ENCODE measurements at regions not wholly inside any gene's neighbourhood (a gene's known extent, or its start where the extent isn't known, plus 50 kb on each side); places are given as distances from the start of the nearest gene placed in this dataset.

- Histone ChIP-seq H3K9ac (ENCODE audit: low read length) (no peak overlapping the region), H3K4me2 (ENCODE audit: low read length) (no peak overlapping the region), H3K27ac (ENCODE audit: low read length) (no peak overlapping the region), H2AFZ (ENCODE audit: low read length) (no peak overlapping the region), H3K79me2 (ENCODE audit: low read length) (no peaks in the 10 kb centered on the region), H4K20me1 (ENCODE audit: low read length) (no peaks in the 10 kb centered on the region), H3K9me2 (replicated peaks; ENCODE audit: low read length) (no peaks in the 10 kb centered on the region), H3K27me3 (ENCODE audit: low read length) (no peaks in the 10 kb centered on the region), H3F3A (ENCODE audit: low read length, unreplicated experiment) (no peaks in the 10 kb centered on the region), H3K4me3 (ENCODE audit: low read length) (no peak overlapping the region), H3K4me1 (ENCODE audit: insufficient read depth, low read length) (peaks cover 4% of the 10 kb centered on the region), H3K36me3 (ENCODE audit: low read depth, low read length) (peaks cover under 1% of the 10 kb centered on the region; the same call in 1 of the 2 replicates), H3K9me3 (ENCODE audit: low read length) (peaks cover 10% of the 10 kb centered on the region)
- no TSS peak for BruUV-seq (replicated peaks)
- ATAC-seq (no peak), DNase-seq (no peak)
- ChIA-PET CTCF (no interaction called here), POLR2A (ENCODE audit: unreplicated experiment) (no interaction called here)
- intact Hi-C loops (cut with micrococcal nuclease) = no loop called here
- TF ChIP-seq EZH2phosphoT487 (IDR thresholded peaks at IDR 0.05; ENCODE audit: borderline replicate concordance, low read length) (no peak), EZH2 (IDR thresholded peaks at IDR 0.05; ENCODE audit: low read length, unreplicated experiment) (no peak), CTCF (conservative IDR thresholded peaks at IDR 0.05; ENCODE audit: low read depth, low read length) (no peak)
Measured at GRCh38 chr10:62692085-62692484, 112.4 kb upstream of the ADO start.

DNA sequence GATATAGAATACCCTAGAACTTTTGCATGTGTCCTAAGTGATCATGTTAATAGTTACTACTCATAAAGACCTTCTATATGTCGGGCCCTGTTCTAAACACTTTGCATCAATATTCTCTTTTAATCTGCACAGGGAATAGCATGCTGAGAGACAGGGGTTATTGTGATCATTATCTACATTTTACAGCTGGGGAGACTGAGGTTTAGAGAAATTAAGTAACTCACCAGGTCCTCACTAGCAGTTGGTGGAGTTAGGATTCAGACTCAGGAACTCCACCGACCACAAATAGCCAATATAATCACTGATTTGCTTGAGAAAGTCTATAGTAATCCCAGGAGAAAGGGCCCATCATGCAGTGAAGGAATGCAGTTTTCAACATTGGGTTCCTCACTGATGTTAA, 111.2 kb upstream of the ADO start:
- Histone ChIP-seq H3K27ac (ENCODE audit: low read length) (no peak overlapping the region), H3K4me2 (ENCODE audit: low read length) (no peak overlapping the region), H3F3A (ENCODE audit: low read length, unreplicated experiment) (no peaks in the 10 kb centered on the region), H3K79me2 (ENCODE audit: low read length) (no peaks in the 10 kb centered on the region), H3K9me3 (ENCODE audit: low read length) (peaks cover 10% of the 10 kb centered on the region; the same call in 1 of the 2 replicates), H3K4me1 (ENCODE audit: insufficient read depth, low read length) (no peaks in the 10 kb centered on the region), H3K36me3 (ENCODE audit: low read depth, low read length) (no peaks in the 10 kb centered on the region; the same call in 1 of the 2 replicates), H3K9ac (ENCODE audit: low read length) (no peak overlapping the region), H2AFZ (ENCODE audit: low read length) (no peak overlapping the region), H3K4me3 (ENCODE audit: low read length) (no peak overlapping the region), H3K27me3 (ENCODE audit: low read length) (no peaks in the 10 kb centered on the region), H4K20me1 (ENCODE audit: low read length) (no peaks in the 10 kb centered on the region), H3K9me2 (replicated peaks; ENCODE audit: low read length) (no peaks in the 10 kb centered on the region)
- ChIA-PET CTCF (interaction anchor here (0.6 kb wide), 1 partner anchor 78 kb away, joined by 3 read pairs; no protein-coding TSS in a partner anchor), POLR2A (ENCODE audit: unreplicated experiment) (no interaction called here)
- DNase-seq = no peak
- ATAC-seq = no peak
- no TSS peak for BruUV-seq (replicated peaks)
- intact Hi-C loops (cut with micrococcal nuclease) = no loop called here
- no peak for TF ChIP-seq CTCF (conservative IDR thresholded peaks at IDR 0.05; ENCODE audit: low read depth, low read length)
- TF ChIP-seq EZH2 (IDR thresholded peaks at IDR 0.05; ENCODE audit: low read length, unreplicated experiment) = no peak
- no peak for TF ChIP-seq EZH2phosphoT487 (IDR thresholded peaks at IDR 0.05; ENCODE audit: borderline replicate concordance, low read length)

- Histone ChIP-seq H3K9me3 (ENCODE audit: low read length) (peaks cover 23% of the 10 kb centered on the region), H3K9ac (ENCODE audit: low read length) (no peak overlapping the region), H3K27me3 (ENCODE audit: low read length) (no peaks in the 10 kb centered on the region), H3K79me2 (ENCODE audit: low read length) (no peaks in the 10 kb centered on the region), H3K9me2 (replicated peaks; ENCODE audit: low read length) (no peaks in the 10 kb centered on the region), H3K4me3 (ENCODE audit: low read length) (no peak overlapping the region), H3K4me2 (ENCODE audit: low read length) (no peak overlapping the region), H2AFZ (ENCODE audit: low read length) (no peak overlapping the region), H3K27ac (ENCODE audit: low read length) (no peak overlapping the region), H4K20me1 (ENCODE audit: low read length) (no peaks in the 10 kb centered on the region), H3F3A (ENCODE audit: low read length, unreplicated experiment) (no peaks in the 10 kb centered on the region), H3K4me1 (ENCODE audit: insufficient read depth, low read length) (no peaks in the 10 kb centered on the region), H3K36me3 (ENCODE audit: low read depth, low read length) (peaks cover 6% of the 10 kb centered on the region; the same call in 1 of the 2 replicates)
- ChIA-PET CTCF (no interaction called here), POLR2A (ENCODE audit: unreplicated experiment) (no interaction called here)
- BruUV-seq (replicated peaks) = no TSS peak
- intact Hi-C loops (cut with micrococcal nuclease) = no loop called here
- ATAC-seq = peak; percentile 71
- DNase-seq = no peak
- no peak for TF ChIP-seq EZH2phosphoT487 (IDR thresholded peaks at IDR 0.05; ENCODE audit: borderline replicate concordance, low read length)
Measured at GRCh38 chr10:62694537-62695126, 109.9 kb upstream of the ADO start.
